ENCODE measurements at regions not wholly inside any gene's neighbourhood (a gene's known extent, or its start where the extent isn't known, plus 50 kb on each side); places are given as distances from the start of the nearest gene placed in this dataset.

DNA sequence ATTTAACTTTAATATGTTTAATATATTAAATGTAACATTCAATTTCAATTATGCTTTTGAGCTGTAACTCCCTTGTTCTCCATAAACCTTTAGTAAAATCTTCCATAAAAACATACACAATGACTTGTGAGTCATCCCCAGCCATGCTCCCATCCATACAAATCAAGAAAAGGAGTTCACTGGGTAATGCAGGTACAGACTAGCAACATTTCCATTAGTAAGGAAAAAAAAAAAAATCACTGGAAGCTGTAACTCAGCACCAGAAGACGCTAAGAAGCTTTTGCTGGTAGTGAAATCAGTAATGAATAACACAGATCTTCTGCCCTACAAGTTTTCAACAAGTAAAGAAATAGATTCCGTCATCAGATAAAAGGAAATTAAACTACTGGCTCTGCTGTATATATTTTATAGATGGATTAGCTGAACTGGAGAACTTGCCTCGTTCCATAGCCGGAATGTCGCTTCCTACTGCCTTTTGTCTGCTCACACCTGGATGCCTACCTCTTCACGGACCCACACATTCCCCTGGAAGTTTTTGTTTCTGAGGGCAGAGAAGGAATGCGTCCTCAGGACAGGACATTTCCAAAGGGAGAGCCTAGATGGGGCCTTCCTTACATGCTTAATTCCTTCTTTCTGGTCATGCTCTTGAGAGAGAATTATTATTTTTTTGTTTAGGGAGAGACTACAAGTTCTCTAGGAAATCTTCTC is 298.4 kb upstream of the ANKRD50 start:
- Histone ChIP-seq H2AFZ (ENCODE audit: low read length) (0 out of 2 replicates have a peak overlapping the region, but pooled peaks have one; percentile 27), H3K4me3 (ENCODE audit: extremely low read depth in 1 of 4, insufficient read depth in 2 of 4, low read depth in 3 of 4, low read length in 4 of 4) (no peak overlapping the region), H3K4me1 (replicated peaks in 1 of 4; ENCODE audit: control insufficient read depth in 3 of 4, insufficient read depth in 4 of 4, low read length in 3 of 4) (peaks cover 0 to 7% (median 1%) of the 10 kb centered on the region in 4 experiments; a peak in 3 of 7 replicates), H3K4me2 (ENCODE audit: insufficient read depth in 1 of 2, low read depth in 2 of 2, low read length in 2 of 2) (no peak overlapping the region), H2BK15ac (ENCODE audit: low read length) (no peak overlapping the region), H3K27me3 (replicated peaks in 1 of 4; ENCODE audit: control insufficient read depth in 3 of 4, extremely low read depth in 1 of 4, insufficient read depth in 3 of 4, low read length in 3 of 4) (no peaks in the 10 kb centered on the region), H2BK5ac (ENCODE audit: low read depth, low read length) (no peak overlapping the region), H3K23ac (ENCODE audit: insufficient read length) (no peak overlapping the region), H4K91ac (replicated peaks; ENCODE audit: insufficient read length, low read length) (no peak overlapping the region), H3K27ac (ENCODE audit: low read depth, low read length) (no peak overlapping the region), H3K9ac (replicated peaks in 1 of 4; ENCODE audit: extremely low read depth in 1 of 4, low read depth in 3 of 4, low read length in 3 of 4) (no peak overlapping the region), H4K5ac (ENCODE audit: insufficient read length, low read depth, low read length) (no peak overlapping the region), H3K79me1 (ENCODE audit: low read depth, low read length) (no peaks in the 10 kb centered on the region), H2AK5ac (ENCODE audit: low read depth, low read length) (no peak overlapping the region), H4K8ac (ENCODE audit: extremely low read depth, insufficient read depth, low read length) (no peak overlapping the region), H3K14ac (ENCODE audit: insufficient read length) (no peak overlapping the region), H3K79me2 (ENCODE audit: control insufficient read depth in 1 of 2, insufficient read depth in 2 of 2, low read length in 2 of 2) (no peaks in the 10 kb centered on the region), H2BK12ac (ENCODE audit: low read depth, low read length) (no peak overlapping the region), H3K18ac (ENCODE audit: extremely low read depth, low read length) (no peak overlapping the region), H4K20me1 (replicated peaks in 1 of 2; ENCODE audit: control insufficient read depth in 1 of 2, insufficient read depth in 2 of 2, low read length in 2 of 2) (no peaks in the 10 kb centered on the region), H3K56ac (replicated peaks; ENCODE audit: insufficient read length, low read depth, low read length) (no peak overlapping the region), H3K23me2 (ENCODE audit: low read depth, low read length) (no peaks in the 10 kb centered on the region), H2BK120ac (replicated peaks; ENCODE audit: low read depth, low read length) (no peak overlapping the region), H2BK20ac (ENCODE audit: low read length) (no peak overlapping the region), H3K36me3 (ENCODE audit: control insufficient read depth in 2 of 4, insufficient read depth in 4 of 4, low read length in 3 of 4) (peaks cover 0 to 3% (median 0%) of the 10 kb centered on the region in 4 experiments; a peak in 2 of 8 replicates), H3K9me3 (ENCODE audit: insufficient read depth in 2 of 2, low read depth in 1 of 2, low read length in 1 of 2) (peaks cover 5 to 6% of the 10 kb centered on the region in 2 experiments; a peak in 3 of 4 replicates), H3K4ac (replicated peaks; ENCODE audit: insufficient read length, low read depth, low read length) (no peak overlapping the region)
- DNase-seq (ENCODE audit: low read depth in 1 of 2, low spot score in 2 of 2) = peak in 1 of 2 experiments; percentile 5
- CTCF ChIA-PET (ENCODE audit: partially characterized antibody) = interaction anchor here (1.0 kb wide), 1 partner anchor 12 kb away, joined by 3 read pairs; no protein-coding TSS in a partner anchor
- 39% methylated on average over 7 of the region's 7 CpGs; no CpG with 5 or more reads in 1 of the 2 experiments for WGBS, 2 experiments (ENCODE audit: extremely low coverage in 1 of 2, insufficient coverage in 1 of 2, insufficient read length in 1 of 2, insufficient replicate concordance in 2 of 2, low coverage in 1 of 2, low lambda C conversion rate in 2 of 2, missing lambda C conversion rate in 1 of 2)
- peak; percentile 82 for FAIRE-seq
- POLR2A ChIA-PET (ENCODE audit: partially characterized antibody) = no interaction called here
- TF ChIP-seq TCF12 (IDR thresholded peaks at IDR 0.05; ENCODE audit: low read depth, low read length) = peak; percentile 88
- 0 out of 4 replicates have a peak, but pooled peaks of 1 of the 2 experiments have one; percentile 4 for TF ChIP-seq RAD21 (IDR thresholded peaks at IDR 0.05 in 1 of 2, conservative IDR thresholded peaks at IDR 0.05 in 1 of 2; ENCODE audit: low read depth in 2 of 2, low read length in 2 of 2)
- peak in 1 of 2 experiments; percentile 83; a peak in 1 of 4 replicates for TF ChIP-seq HDAC2 (IDR thresholded peaks at IDR 0.05; ENCODE audit: borderline replicate concordance in 1 of 2, low read depth in 2 of 2, low read length in 2 of 2)
- TF ChIP-seq YY1 (IDR thresholded peaks at IDR 0.05; ENCODE audit: low read depth, low read length) = 0 out of 2 replicates have a peak, but pooled peaks have one; percentile 35
- no peak for TF ChIP-seq MAFK (IDR thresholded peaks at IDR 0.05; ENCODE audit: low read depth, low read length)
- peak; percentile 94 for TF ChIP-seq TEAD4 (IDR thresholded peaks at IDR 0.05; ENCODE audit: low read depth, low read length)

All from H1 (cell line).